G401 (cell line): ENCODE measurements at regions not wholly inside any gene's neighbourhood (a gene's known extent, or its start where the extent isn't known, plus 50 kb on each side); places are given as distances from the start of the nearest gene placed in this dataset.
"Not testable (repeated sequence)": the region's sequence is repeated elsewhere in the genome, so short reads cannot be mapped to it uniquely, and the experiment has no call there.

Experiments used
- DNase-seq: peaks from one replicate; pipeline ENCODE4 v3.0.0-alpha.2; 2015; ENCODE audit warnings: low spot score
- in situ Hi-C: cut with HindIII; loops from 2 replicates; pipeline ENCODE4 v1.10.0; 2016; ENCODE audit warnings: low sequenced_read_pairs, mixed read lengths

DNA sequence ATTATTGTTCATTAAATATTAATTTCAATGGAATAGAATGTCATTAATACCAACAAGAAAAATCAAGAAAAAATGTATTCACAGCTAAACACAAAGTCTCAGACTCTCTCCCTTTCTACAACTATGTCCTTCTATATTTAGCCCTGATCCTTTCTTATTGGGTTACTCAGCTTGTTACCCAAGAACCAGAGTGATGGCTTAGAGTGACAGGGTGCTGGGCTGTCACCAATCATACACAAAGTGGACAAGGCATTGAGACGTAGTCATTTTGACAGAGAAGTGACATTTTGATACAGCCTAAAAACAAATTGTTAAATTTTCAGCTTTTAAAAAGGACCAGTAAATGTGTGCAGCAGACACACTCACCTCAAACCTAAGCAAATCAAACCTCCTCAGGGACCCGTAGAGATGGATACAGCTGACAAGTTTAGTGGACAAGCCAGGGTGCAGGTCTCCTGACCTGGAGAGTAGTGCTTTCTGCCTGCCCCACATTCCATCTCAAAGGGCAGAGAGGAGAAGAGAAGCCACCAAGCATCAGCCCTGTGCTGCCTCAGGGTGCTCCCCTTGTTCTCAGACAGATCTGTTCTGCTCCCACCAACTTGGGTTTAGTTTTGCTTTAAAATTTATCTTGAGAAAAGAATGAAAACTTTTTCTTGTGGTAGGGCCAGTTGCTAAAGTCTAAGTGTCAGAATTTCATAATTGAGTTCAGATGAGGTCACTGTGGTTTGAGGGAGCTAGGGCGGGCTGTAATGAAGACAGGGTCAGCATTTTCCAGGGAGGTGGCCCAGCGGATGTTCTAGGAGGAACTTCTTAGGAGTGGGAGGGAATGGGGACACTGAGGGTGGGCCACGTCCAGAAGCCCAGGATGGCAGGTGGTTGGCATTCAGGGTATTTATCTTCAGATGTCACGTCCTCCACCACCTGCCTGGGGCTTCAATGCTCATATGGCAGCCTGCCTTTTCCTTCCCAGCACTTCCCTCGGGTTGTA, 136.5 kb upstream of the TBL1XR1 start:
- DNase-seq = no peak
- in situ Hi-C loops = no loop called here

DNA sequence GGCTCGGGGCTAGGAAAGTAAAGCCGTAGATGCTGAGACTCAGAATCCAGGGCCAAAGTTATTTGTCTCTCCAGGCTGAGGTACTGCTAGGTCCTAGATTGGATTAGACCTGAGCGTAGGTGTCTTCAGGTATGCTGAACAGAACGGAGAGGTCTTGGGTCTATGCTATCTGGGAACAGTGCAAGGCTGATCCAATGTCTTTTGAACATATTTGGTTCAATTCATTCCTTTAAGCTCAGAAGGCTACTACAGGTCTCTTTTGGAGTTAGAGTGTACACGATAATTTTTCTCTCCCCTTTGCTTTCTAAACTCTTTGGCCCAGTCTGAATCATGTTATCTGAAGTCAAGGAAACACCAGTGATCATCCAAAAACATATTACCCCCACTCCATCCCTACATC, 137.5 kb upstream of the TBL1XR1 start:
- no peak for DNase-seq
- in situ Hi-C loops = no loop called here

DNA sequence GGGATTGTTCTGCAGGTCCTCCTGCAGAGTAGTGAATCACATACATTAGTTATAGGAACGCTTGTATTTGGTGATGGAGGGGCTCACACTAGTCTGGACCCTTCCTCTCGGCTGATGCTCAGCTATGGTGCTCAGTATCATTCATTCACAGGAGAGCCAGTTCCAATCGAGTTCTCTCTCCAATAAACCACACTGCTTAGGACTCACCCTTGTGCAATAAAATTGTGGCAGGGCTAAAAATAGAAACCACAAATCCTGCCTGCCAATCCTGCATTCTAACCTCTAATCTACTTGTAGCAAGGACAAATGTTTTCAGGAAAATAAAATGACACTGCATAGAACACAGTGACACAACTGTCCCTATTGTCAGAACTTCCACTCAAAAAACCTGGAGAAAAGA, 138.4 kb upstream of the TBL1XR1 start:
- in situ Hi-C loops = no loop called here
- no peak for DNase-seq

DNA sequence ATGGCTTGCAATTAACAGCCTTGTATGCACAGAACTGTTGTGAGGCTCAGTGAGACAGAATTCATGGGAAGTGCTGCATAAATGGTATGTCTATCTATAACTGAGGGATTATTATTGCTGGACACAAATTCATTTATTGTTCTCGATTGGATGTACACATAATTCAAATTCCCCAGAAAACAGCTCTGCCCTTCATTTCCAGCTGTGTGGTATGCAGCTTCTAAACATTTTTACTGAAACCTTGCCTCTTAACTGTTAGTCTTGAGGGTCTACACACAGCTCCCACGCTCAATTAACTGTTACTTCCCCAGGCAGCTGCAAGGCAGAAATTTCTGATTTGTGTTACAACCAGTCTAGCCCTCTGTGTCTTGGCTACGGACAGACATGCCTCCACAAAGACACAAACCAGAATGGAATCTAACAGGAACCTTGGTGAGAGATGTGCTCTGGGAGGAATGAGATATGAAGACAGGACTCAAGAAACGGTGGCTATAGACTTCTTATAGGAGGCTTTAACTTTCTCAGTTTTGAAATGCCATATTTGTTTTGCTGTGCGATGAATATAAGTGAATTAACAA, 139.7 kb upstream of the TBL1XR1 start:
- in situ Hi-C loops = no loop called here
- no peak for DNase-seq

DNA sequence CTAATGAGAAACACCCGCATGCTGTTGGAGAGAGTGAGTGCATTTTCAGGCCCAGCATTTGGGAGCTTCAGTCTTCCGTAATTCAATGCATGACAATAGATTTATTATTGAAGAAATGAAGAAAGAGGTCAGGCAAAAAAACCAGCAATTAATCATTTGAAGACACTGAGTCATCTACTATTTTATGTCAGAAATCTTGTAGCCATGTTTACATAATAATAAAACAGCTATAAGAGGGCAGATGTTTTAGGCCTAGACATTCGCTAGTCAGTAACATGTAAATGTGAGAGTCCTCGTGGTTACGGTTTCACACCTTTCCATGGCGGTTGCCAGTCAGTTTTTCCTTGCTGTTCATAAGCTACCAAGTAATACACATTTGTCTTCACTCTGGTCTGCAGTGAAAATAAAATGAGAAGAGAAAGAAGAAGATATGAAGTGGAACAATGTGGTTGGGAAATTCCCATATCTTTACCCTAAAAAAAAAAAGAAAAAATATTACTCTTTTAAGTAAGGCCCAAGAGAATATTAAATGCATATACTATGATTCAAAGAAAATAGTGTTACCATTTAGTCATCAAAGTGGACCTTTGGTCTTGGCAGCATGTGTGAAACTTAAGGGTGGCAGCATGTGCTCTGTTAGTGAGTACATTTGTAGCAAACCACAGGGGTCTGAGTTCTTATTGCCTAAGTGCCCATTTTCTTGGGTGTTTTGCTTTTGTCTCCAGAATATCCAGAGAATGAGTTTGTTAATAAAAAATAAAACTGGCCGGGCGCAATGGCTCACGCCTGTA, 140.5 kb upstream of the TBL1XR1 start:
- DNase-seq = no peak
- in situ Hi-C loops = no loop called here

DNA sequence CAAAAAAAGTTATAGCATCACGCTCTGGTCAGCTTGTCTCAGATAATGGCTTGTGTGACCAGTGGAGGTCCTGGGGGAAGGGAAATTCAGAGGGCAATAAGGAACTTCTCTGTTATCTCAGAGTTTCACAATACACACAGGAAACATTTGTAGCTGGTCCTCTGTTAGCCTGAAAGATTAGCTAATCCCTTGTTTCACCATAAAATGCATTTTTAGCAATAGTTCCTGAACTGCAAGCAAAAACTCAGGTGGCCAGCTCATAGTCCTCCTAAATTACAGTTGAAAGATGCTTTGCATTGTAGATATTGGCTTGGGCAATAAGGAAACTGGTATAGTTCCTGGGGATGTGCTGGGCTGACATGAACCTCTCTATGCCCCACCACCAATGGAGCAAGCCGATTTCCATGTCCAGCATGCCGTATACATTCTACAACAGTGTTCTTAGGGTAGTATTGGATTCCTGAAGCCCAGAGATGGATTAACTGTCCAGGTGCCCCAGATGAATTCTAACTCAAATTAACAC, 141.5 kb upstream of the TBL1XR1 start:
- no peak for DNase-seq
- in situ Hi-C loops = no loop called here

DNA sequence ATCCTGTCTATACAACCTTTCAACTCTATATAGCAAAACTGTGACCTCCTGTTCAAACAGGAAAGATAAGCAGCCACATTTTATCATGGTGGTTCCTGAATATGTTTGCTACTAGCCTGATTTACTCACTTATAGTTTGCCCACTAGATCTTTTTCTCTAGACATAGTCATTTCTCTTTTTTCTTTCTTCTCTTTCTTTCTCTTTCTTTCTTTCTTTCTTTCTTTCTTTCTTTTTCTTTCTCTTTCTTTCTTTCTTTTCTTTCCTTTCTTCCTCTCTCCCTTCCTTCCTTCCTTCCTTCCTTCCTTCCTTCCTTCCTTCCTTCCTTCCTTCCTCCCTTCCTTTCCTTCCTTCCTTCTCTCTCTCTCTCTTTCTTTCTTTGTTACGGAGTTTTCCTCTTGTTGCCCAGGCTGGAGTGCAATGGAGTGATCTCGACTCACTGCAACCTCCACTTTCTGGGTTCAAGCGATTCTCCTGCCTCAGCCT, 142.0 kb upstream of the TBL1XR1 start:
- in situ Hi-C loops, DNase-seq: not testable (repeated sequence)

DNA sequence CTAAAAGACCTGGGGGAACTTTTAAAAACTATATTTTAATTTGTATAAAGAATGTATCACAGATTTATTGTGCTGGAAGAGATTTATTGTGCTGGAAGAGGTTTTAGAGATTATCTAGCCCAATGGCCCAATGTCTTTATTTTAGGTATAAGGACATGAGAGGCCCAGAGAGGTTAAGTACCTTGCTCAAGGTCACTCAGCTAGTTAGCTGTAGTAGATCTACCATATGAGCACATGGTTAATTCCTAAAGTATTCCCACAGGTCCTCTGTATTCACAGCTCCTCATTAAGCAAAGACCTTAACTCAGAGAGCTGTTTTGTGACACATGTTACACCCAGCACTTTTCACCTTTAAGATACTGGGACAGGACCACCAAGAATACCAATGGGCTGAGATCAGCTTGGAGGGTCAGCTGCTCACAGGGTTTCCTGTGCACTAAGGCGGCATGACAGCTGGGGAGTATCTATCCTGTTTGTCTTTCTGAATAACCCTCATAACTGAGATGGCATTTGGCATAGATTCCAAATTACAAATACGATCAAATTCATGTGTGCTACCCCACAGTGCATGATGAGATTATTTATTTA, 143.1 kb upstream of the TBL1XR1 start:
- no peak for DNase-seq
- in situ Hi-C loops = no loop called here

DNA sequence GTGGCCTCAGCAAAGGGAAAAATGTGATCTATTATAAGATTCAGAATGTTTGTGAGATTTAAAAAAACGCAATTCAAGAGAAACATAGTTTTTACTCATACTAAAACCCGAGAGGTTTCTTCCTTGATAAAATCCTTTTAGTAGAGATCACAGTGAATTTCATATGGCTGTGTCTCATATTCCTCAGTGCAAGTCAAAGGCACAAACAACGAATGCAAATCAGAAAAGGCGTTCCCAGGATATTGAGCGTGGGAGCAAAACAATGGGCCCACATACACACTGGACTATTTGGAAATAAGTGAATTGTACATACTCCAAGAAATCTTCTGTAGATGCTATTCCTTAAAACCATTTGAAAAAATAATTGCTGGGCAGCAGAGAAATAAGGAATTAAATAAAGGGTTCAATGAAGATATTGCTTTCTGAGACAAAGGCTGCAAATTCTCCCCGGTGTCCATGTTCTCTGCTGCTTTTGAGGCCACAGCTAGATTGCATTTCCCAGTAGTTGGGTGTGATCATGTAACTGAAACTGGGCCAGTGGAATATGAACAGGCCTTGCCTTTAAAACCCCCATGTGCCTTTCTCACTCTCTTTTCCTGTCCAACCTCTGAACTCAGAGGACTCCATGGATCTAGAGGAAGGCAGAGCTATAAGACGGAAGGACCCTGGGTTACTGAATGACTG, 144.6 kb upstream of the TBL1XR1 start:
- DNase-seq = no peak
- in situ Hi-C loops = no loop called here

DNA sequence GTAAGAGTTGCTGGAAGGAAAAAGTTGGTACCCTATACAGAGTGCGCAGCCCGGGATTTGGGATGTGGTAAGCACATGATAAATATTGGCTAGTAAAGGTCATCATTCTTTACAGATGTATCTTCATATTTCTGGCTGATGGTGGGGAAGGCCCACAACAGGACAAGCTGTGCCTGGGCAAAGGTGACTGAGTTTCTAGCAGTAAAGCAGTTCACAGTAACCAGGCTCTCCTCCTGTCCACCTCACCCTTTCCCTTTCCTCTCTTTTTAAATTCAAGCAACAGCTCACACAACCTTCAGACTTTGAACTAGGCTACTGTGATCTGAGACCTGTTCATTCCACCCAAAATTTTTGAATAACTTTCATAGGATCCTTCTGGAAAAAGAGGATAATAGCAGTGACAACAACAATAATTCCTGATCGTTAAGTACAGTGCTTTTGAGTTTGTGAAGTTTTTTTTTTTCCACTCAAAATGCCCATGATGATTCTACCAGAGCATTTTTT, 145.9 kb upstream of the TBL1XR1 start:
- DNase-seq = no peak
- in situ Hi-C loops = no loop called here

DNA sequence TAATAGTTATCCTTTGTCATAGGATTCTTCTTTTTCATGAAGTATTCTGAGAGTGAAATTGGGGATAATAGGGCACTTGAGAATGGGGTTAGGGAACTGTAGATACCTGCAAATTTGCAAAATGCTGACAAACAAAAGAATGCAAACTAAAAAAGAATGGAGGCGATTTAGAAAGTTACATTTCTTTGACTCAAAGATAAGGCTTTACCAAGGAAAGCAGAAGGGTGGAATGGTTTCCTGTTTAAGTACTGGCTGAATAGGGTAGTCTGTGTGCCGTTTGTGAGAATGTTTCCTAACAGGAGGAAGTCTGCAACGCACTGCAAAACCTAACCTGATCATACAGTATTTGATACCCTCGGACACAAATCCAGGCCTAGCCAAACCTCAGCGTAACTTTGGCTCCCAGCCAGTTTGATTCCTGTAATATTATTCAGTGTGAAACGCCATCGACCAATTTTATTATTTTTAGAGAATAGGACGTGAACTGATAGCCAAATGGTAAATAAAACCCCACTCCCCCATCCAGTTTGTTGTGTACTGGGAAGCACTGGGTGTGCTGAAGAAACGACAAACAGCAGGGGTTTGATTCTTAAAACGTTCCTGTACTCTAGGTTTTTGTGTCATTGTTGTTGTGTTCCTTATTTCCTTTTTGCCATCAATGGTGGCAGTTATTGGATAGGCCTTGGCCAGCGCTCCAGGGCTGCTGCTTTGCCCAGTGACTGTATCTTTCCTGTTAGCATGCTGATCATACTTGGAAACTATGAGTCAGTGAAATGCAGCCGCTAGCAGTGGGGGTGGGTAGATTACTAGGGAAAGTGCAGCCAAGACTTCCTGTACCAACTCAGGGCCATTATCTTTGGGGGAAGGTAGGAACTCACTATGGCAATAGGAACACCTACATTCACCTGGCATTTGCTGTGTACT, 148.0 kb upstream of the TBL1XR1 start:
- in situ Hi-C loops = no loop called here
- DNase-seq = peak; percentile 71

DNA sequence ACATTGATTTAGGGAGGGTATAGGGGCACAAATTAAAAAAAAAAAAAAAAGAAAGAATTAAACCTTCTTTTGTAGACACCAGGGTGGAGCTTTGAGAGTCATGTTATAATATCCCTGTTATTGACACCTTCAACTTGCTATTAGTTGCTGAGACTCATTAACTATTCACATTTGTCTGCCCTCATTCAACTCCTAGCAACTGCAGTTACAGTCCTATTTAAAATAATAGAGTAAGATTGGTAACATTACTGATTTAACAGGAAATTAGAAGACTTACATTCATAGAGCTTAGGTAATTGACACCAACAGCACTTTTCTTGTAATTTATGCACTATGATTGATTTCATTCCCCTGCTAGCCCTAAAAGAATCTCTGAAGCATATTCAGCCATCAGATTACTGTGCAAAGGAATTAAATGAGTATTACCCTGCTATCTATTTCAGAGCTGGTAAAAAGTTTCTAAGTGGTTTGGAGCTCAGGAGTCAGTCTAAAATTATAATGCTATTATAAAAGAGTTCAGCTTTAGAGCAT, 148.8 kb upstream of the TBL1XR1 start:
- DNase-seq = no peak
- in situ Hi-C loops = no loop called here

DNA sequence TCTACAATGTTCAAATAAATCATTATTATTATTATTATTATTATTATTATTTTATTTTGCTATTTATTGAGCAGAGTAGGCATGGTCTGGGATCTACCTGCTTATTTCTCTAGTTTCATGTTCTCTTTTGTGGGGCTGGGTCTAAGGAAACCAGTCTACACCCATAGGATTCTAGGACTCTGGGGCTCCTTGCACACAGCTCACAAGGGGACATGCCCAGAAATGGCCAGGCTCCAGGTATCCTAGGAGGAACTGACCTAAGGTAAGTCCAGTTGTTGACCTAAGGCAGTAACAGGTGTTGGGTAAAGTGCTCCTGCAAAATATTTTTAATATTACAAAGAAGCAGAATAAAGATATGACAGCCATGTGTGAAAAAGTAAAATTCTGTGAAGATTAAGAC, 149.6 kb upstream of the TBL1XR1 start:
- no peak for DNase-seq
- in situ Hi-C loops = no loop called here

DNA sequence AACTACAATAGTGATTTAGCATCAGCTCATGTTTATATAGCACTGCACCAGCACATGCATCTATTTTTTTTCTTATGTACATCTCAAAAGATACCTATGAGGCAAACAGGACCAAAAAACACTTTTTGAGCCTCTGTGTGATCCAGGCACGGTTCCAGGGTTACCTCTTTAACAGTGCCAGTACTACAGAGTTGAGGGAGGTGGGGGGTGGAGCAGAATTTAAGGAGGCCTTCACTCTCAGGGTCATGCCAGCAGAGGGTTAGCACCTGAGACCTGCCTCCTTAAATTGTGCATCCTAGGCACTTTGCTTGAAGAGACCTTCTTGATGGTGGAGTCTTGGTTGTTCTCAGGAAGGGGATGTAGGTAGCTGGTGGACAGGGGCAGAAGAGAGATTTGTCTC, 150.3 kb upstream of the TBL1XR1 start:
- DNase-seq = no peak
- in situ Hi-C loops = no loop called here

DNA sequence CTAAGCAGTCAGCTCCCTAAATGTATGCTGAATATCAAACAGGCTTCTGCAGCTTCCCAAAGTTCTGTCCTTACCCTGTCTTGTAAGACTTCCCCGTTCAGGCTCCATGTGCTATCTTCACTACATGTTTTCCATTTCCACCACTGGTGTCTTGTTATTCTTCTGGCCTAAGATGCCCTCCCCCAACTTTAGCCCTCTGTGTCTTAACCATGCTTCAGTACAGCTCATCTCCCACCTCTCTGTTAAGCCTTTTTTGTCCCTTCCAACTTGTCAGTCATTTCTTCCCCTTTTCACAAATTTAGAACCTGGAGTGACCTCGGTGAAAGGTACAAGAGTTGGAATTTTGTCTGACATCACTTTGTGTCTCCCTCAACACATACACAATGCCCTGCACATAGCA, 151.7 kb upstream of the TBL1XR1 start:
- in situ Hi-C loops = no loop called here
- DNase-seq = no peak

DNA sequence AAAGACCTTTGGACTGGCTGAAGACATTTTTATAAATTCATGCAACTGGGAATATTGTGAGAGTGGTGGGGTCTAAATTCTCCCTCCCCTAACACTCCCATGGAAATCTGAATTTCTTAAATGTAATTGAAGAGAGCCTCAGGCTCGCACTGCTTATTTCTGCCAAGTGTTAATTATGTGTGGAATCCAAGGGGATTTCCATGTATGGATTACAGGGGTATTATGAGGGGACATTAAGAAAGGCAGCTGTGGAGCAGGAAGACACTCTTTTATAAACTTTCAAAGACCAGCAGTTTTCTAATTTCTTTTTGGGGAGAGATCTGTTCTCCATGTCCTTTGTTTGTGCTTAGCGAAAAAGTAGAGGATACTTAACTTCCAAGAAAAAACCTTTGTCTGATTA, 152.1 kb upstream of the TBL1XR1 start:
- no peak for DNase-seq
- in situ Hi-C loops = no loop called here

DNA sequence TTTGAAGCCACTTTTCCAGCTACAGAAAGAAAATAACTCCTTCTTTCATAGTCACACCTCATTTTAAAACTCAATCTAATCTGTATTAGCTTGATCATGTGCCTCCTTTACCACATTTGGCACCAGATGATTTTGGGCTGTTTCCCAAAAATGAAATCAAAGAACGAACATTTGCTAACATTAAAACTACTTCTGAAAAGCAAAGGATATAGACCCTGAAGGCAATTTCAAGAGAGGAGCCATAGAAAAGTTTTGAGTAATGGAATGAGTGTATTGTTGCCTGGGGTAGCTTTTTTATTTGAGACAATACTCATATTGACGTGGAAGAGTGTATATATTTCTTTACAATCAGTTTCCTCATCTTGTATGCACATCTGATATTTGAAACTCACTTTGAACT, 152.8 kb upstream of the TBL1XR1 start:
- in situ Hi-C loops = no loop called here

More for the DNA sequence above, 152.8 kb upstream of the TBL1XR1 start:
- no peak for DNase-seq
